Subcutaneous abdominal adipose tissue (tissue), 5 donors: ENCODE measurements at regions not wholly inside any gene's neighbourhood (a gene's known extent, or its start where the extent isn't known, plus 50 kb on each side); places are given as distances from the start of the nearest gene placed in this dataset.

Source experiments
- H3K27ac ChIP-seq: one replicate; pipeline ENCODE4 v1.7.0; 2013; ENCODE audit warnings: low read depth, mild to moderate bottlenecking, inconsistent platforms, low read length, moderate library complexity
- H3K27me3 ChIP-seq, 5 donors: one replicate each; pipeline ENCODE4 v1.7.0; 2013; ENCODE audit warnings: low read length in 5 of 5, inconsistent platforms in 1 of 5; ENCODE audit not compliant: control insufficient read depth in 5 of 5, insufficient read depth in 4 of 5
- H3K36me3 ChIP-seq, 5 donors: one replicate each; pipeline ENCODE4 v1.7.0; 2013; ENCODE audit warnings: low read length in 5 of 5; ENCODE audit not compliant: control insufficient read depth in 5 of 5, insufficient read depth in 5 of 5
- H3K4me1 ChIP-seq, 5 donors: one replicate each; pipeline ENCODE4 v1.7.0; 2013; ENCODE audit warnings: low read length in 5 of 5, mild to moderate bottlenecking in 3 of 5, moderate library complexity in 1 of 5; ENCODE audit not compliant: control insufficient read depth in 5 of 5, insufficient read depth in 5 of 5
- H3K4me3 ChIP-seq, 5 donors: one replicate each; pipeline ENCODE4 v1.7.0; 2013; ENCODE audit warnings: low read length in 5 of 5, low read depth in 1 of 5
- H3K9ac ChIP-seq, 5 donors: one replicate each; pipeline ENCODE4 v1.7.0; 2013; ENCODE audit warnings: low read length in 5 of 5, mild to moderate bottlenecking in 4 of 5, moderate library complexity in 3 of 5
- H3K9me3 ChIP-seq, 5 donors: one replicate each; pipeline ENCODE4 v1.7.0; 2013; ENCODE audit warnings: low read length in 5 of 5; ENCODE audit not compliant: control insufficient read depth in 5 of 5
- donor health status: healthy.
- donor health status: healthy.
- donor health status: healthy.
- donor health status: healthy.
- donor health status: healthy.

GRCh38 chr9:89815903-89816573 is 211.2 kb downstream of the GADD45G start:
- H3K27ac ChIP-seq = no peak overlapping the region
- H3K4me1 ChIP-seq = peaks cover 0 to 20% (median 0%) of the 10 kb centered on the region in 5 donors
- peaks cover 0 to 17% (median 6%) of the 10 kb centered on the region in 5 donors for H3K27me3 ChIP-seq

GRCh38 chr9:89817151-89817950 is 212.5 kb downstream of the GADD45G start:
- no peak overlapping the region for H3K27ac ChIP-seq
- H3K4me1 ChIP-seq = peaks cover 0 to 20% (median 0%) of the 10 kb centered on the region in 5 donors
- H3K27me3 ChIP-seq = peaks cover 0 to 12% (median 6%) of the 10 kb centered on the region in 5 donors
- no peak overlapping the region for H3K9ac ChIP-seq
- no peaks in the 10 kb centered on the region for H3K9me3 ChIP-seq
- no peaks in the 10 kb centered on the region for H3K36me3 ChIP-seq
- no peak overlapping the region for H3K4me3 ChIP-seq

More at GRCh38 chr9:89815903-89816573, 211.2 kb downstream of the GADD45G start:
- H3K4me3 ChIP-seq = no peak overlapping the region
- H3K9ac ChIP-seq = no peak overlapping the region
- no peaks in the 10 kb centered on the region for H3K9me3 ChIP-seq
- no peaks in the 10 kb centered on the region for H3K36me3 ChIP-seq

- H3K27me3 ChIP-seq = peaks cover 0 to 3% (median 0%) of the 10 kb centered on the region in 5 donors
- H3K4me1 ChIP-seq = peaks cover 0 to 9% (median 4%) of the 10 kb centered on the region in 5 donors
- H3K36me3 ChIP-seq = no peaks in the 10 kb centered on the region
- no peak overlapping the region for H3K9ac ChIP-seq
- H3K9me3 ChIP-seq = no peaks in the 10 kb centered on the region
- no peak overlapping the region for H3K27ac ChIP-seq
- H3K4me3 ChIP-seq = no peak overlapping the region
These were observed 215.5 kb downstream of the GADD45G start for GRCh38 chr9:89820337-89820736.

GRCh38 chr9:89821081-89821480 is 216.3 kb downstream of the GADD45G start:
- no peaks in the 10 kb centered on the region for H3K36me3 ChIP-seq
- H3K4me3 ChIP-seq = no peak overlapping the region
- H3K27ac ChIP-seq = no peak overlapping the region
- no peaks in the 10 kb centered on the region for H3K9me3 ChIP-seq
- no peak overlapping the region for H3K9ac ChIP-seq
- peaks cover 0 to 5% (median 2%) of the 10 kb centered on the region in 5 donors for H3K4me1 ChIP-seq
- peaks cover 0 to 3% (median 0%) of the 10 kb centered on the region in 5 donors for H3K27me3 ChIP-seq

GRCh38 chr9:89822996-89823395 is 218.2 kb downstream of the GADD45G start:
- Histone ChIP-seq H3K4me3 (no peak overlapping the region), H3K4me1 (peaks cover 0 to 13% (median 7%) of the 10 kb centered on the region in 5 donors), H3K27me3 (no peaks in the 10 kb centered on the region), H3K9me3 (no peaks in the 10 kb centered on the region), H3K36me3 (no peaks in the 10 kb centered on the region), H3K9ac (no peak overlapping the region), H3K27ac (no peak overlapping the region)

- Histone ChIP-seq H3K36me3 (no peaks in the 10 kb centered on the region), H3K27me3 (no peaks in the 10 kb centered on the region), H3K4me1 (peaks cover 0 to 13% (median 7%) of the 10 kb centered on the region in 5 donors), H3K4me3 (no peak overlapping the region), H3K9ac (no peak overlapping the region), H3K27ac (no peak overlapping the region), H3K9me3 (peaks cover 0 to 5% (median 0%) of the 10 kb centered on the region in 5 donors)
These were observed 220.9 kb downstream of the GADD45G start for GRCh38 chr9:89825669-89826068.

- Histone ChIP-seq H3K27ac (no peak overlapping the region), H3K9me3 (peaks cover 0 to 5% (median 0%) of the 10 kb centered on the region in 5 donors), H3K4me3 (no peak overlapping the region), H3K27me3 (no peaks in the 10 kb centered on the region), H3K9ac (no peak overlapping the region), H3K4me1 (peaks cover 0 to 13% (median 7%) of the 10 kb centered on the region in 5 donors), H3K36me3 (no peaks in the 10 kb centered on the region)
These were observed 221.4 kb downstream of the GADD45G start for GRCh38 chr9:89826186-89826585.

- H3K9ac ChIP-seq = no peak overlapping the region
- H3K36me3 ChIP-seq = no peaks in the 10 kb centered on the region
- H3K9me3 ChIP-seq = peaks cover 0 to 10% (median 0%) of the 10 kb centered on the region in 5 donors
- H3K27me3 ChIP-seq = no peaks in the 10 kb centered on the region
- peaks cover 0 to 10% (median 7%) of the 10 kb centered on the region in 5 donors for H3K4me1 ChIP-seq
- H3K4me3 ChIP-seq = no peak overlapping the region
- no peak overlapping the region for H3K27ac ChIP-seq
These were observed 224.5 kb downstream of the GADD45G start for GRCh38 chr9:89829346-89829745.

- Histone ChIP-seq H3K27me3 (no peaks in the 10 kb centered on the region), H3K9me3 (peaks cover 0 to 6% (median 0%) of the 10 kb centered on the region in 5 donors), H3K27ac (no peak overlapping the region), H3K4me1 (peaks cover 0 to 7% (median 0%) of the 10 kb centered on the region in 5 donors), H3K36me3 (no peaks in the 10 kb centered on the region), H3K4me3 (no peak overlapping the region), H3K9ac (no peak overlapping the region)
These were observed 230.9 kb downstream of the GADD45G start for GRCh38 chr9:89835666-89836065.
